GM19043 (cell line): ENCODE measurements at regions not wholly inside any gene's neighbourhood (a gene's known extent, or its start where the extent isn't known, plus 50 kb on each side); places are given as distances from the start of the nearest gene placed in this dataset.

Source experiments
- ATAC-seq: cut with Tn5 transposase; IDR thresholded peaks from one replicate; pipeline ENCODE4 v1.9.1; 2021; ENCODE audit warnings: low read depth; ENCODE audit not compliant: unreplicated experiment

GRCh38 chr6:53216301-53216700, 67.7 kb upstream of the GCM1 start:
- ATAC-seq = no peak

GRCh38 chr6:53214172-53214571, 65.5 kb upstream of the GCM1 start:
- ATAC-seq = no peak

- no peak for ATAC-seq
Observed at GRCh38 chr6:53210811-53211210, 62.2 kb upstream of the GCM1 start.

GRCh38 chr6:53209681-53210080, 61.0 kb upstream of the GCM1 start:
- no peak for ATAC-seq

- no peak for ATAC-seq
Observed at GRCh38 chr6:53205778-53206177, 57.1 kb upstream of the GCM1 start.

- ATAC-seq = no peak
Observed at GRCh38 chr6:53203483-53203882, 54.8 kb upstream of the GCM1 start.

GRCh38 chr6:53202052-53202451, 53.4 kb upstream of the GCM1 start:
- no peak for ATAC-seq

GRCh38 chr6:53201270-53201669, 52.6 kb upstream of the GCM1 start:
- no peak for ATAC-seq

GRCh38 chr6:53199765-53200164, 51.1 kb upstream of the GCM1 start:
- ATAC-seq = no peak

GRCh38 chr6:53199156-53199555, 50.5 kb upstream of the GCM1 start:
- ATAC-seq = peak; percentile 97
